T-helper 1 cell treated with Interleukin-12 subunit alpha and Interleukin-12 subunit beta and Interleukin-4 antibody, amounts not matched to agents 30 ng/mL and 1 ng/mL, for 36 hours (primary cell): ENCODE measurements at regions not wholly inside any gene's neighbourhood (a gene's known extent, or its start where the extent isn't known, plus 50 kb on each side); places are given as distances from the start of the nearest gene placed in this dataset.
"Not testable (repeated sequence)": the region's sequence is repeated elsewhere in the genome, so short reads cannot be mapped to it uniquely, and the experiment has no call there.

ENCODE experiments used
- intact Hi-C: fragments of 100-400 bp; cut with micrococcal nuclease; formaldehyde crosslinking; loops from one replicate; pipeline ENCODE4 v1.15.1; 2024

DNA sequence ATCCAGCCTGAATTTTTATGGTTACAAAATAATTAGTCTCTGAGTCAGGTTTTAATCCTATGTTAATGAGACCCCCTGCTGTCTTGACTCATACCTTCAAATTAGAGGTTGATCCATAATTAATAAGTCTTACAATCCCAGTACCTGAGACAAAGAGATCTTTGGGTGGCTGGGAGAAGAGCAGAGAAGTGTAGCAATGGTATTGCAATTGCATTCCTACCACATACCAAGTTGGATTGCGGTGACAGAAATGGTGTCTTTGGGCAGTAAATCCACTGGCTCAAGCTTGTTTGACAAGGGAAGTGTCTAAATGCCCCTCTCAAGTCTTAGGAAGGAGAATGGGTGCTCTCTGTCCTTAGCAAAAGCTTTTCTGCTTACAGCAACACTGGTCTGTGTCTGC is 150.4 kb downstream of the BTBD3 start:
- intact Hi-C loops = no loop called here

DNA sequence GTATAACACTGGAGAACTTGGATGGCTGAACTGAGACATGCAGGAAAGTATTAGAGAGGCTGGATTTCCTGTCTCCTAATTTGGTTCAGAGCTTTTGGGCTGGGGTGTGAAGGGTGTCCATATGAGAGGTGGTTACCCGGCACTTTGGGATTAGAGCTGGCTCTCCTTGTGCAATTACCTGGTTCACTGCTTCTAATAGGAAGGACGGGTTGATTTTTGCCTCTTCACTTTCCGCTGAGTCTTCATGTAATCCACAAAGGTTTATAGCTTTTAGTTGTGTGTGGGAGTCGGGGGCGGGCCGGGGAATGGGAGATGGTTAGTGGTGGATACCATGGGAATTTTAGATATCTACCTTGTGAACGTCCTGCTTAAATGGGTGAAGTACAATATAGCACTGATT is 151.5 kb downstream of the BTBD3 start:
- intact Hi-C loops = no loop called here

DNA sequence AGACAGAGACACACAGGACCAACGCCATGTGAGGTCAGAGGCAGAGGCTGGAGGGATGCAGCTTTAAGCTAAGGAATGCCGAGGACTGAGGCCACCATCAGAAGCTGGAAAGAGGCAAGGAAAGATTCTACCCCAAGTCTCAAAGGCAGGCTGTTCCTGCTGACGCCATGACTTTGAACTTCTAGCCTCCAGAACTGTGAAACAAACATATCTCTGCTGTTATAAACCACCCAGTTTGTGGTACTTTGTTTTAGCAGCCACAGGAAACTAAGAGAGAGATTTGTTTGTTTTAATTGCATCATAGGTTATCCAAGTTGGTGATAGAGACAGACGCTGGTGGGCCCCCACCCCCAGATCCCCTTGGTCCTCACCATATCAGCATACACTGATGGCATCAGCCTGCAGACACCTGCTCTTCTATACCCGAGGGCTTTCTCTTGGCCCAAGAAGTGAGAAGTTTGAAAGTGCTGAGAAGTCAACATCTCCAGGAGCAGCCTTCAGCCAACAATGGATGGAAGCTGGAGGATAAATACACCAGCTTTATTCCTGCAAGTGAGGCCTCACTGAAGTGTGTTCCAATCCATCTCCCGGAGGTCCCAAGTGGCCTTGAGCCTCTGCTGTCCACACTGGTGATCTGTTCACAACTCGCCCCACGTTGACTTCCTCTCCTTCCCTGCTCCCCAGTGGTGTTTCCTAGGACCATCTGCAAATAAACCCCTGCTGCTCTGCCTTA is 154.7 kb downstream of the BTBD3 start:
- intact Hi-C loops = no loop called here

DNA sequence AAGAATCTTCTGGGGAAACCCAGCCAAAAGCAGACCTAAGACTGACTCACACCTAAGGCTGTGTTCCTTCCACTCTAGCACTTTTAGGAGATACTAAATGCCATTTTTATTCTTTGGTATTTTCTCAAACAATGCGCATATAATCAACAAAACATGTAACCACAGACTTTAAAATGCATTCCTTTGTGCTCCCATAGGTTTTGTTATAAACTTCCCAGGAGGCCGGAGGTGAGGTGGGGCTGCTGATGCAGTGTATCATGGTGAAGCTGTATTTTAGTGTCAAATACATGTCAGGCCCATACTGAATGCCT is 155.2 kb downstream of the BTBD3 start:
- intact Hi-C loops = no loop called here

DNA sequence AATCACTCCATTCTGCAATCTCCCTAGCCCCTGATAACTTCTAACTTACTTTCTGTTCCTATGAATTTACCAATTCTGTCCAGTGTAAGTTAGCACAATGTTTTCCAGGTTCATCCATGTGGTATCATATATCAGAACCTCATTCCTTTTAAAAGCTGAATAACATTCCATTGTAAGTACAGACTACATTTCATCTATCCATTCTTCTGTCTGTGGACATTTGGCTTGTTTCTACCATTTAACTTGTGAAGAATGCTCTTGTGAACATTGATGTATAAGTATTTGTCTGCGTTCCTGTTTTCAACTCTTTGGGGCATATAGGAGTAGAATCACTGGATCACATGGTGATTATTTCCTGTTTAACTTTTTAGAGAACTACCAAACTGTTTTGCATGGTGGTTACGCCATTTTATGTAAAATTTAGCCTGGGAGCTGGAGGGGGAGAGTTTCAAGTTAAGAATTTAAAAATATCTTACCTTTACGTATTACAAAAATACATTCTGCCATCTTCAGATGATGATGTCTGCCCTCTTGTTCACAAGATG is 156.5 kb downstream of the BTBD3 start:
- intact Hi-C loops = no loop called here

DNA sequence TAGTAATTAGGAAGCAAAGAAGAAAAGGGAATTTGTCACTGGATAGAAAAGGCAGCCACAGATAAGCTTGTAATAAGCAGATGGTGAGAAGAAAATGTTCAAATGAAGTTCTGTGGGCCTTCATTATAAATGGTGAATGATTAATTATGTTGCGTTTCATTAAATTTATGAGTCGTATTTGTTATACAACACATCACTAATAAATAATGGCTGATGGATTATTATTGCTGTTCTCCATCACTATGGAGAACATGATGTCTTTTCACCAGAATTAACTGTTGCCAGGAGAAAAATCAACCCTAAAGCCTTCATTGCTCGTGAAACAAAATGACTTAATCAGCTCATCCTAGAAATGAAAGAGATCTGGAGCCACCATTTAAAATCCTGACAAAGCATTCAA is 158.5 kb downstream of the BTBD3 start:
- intact Hi-C loops = no loop called here

DNA sequence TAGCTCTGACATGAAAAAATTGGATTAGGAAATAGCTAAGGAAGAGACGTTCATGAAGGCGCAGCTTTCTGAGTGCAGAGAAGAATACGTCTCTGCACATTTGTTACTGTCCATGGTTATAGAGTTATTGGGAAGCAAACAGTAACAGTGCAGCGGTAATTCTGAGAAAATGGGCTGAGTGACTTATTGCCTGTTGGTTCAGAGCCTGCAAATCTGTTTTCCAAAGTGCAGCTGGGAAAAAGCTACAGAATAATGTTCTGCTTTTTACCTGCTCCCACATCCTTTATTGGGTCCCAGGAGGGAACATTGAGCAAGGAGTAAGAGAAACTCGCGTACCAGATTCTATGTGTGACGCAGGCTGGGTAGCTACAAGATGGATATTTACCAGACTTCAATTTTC is 160.2 kb downstream of the BTBD3 start:
- intact Hi-C loops = no loop called here

DNA sequence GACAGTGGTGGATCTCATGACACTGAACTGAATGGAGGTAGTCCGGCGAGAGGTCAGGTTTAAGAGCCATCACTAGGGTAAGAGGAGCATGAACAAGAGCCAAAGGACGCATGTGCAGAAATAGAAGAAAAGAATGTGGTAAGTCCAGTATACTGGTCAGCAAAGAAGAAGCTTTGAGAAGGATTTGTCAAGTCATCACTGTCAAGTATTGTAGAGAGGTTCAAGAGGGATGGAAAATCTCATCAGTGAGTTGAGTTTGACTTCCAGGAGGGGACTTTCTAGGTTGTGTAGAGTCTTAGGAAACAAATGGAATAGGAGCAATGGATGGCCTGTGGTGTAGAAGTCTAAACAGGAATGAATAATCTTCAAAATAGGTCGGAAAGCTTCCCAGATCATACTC is 161.8 kb downstream of the BTBD3 start:
- intact Hi-C loops = no loop called here

DNA sequence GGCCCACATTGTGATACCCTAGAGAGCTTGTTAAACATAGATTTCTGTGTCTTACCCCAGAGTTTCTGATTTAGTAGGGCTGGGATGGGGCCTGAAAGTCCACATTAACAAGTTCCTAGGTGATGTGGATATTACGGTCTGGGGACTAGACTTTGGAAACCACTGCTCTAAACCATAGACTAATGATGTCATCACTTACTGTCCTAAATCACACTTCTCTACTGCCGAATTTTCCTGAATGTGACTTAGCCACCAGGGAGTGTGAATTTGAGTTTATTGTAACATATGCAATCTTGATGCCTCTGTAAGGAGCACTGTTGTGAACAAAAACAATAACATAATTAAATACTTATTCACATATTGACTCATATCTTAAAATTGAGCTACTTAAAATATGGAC is 165.6 kb downstream of the BTBD3 start:
- intact Hi-C loops = no loop called here

DNA sequence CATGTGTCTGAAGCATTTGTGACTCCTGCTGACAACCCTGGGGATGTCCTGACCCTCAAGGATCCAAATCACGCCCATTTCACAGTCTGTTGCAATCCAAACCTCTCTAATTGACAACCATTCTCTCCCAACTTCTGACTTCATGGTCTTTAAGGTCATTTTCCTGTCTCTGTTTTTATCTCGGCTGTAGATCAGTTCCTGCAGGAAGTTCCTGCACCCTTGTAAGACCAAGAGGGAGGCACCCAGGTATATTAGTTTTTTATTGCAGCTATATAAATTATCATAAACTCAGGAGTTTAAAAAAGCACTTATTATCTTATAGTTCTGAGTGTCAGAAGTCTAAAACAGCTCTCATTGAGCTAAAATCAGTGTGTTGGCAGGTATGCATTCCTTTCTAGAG is 166.8 kb downstream of the BTBD3 start:
- intact Hi-C loops = no loop called here

DNA sequence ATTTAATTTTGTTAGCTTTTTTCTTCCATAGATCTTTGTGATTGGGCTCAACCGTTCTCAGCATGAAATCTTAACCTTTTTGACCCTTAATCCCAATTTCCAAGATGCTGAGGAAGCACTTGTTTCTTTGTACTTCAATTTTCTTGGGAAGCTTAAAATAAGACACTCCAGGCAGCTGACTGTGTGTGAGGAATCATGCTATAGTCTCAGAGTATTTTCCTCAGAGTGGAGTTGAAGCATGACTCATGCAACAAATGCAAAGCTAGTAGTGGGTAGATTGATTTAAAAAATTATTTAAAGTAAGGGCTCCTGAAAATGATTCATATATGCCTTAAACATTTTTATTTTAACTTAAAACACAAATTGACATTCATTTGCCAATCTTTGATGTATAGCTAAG is 168.7 kb downstream of the BTBD3 start:
- intact Hi-C loops = no loop called here

DNA sequence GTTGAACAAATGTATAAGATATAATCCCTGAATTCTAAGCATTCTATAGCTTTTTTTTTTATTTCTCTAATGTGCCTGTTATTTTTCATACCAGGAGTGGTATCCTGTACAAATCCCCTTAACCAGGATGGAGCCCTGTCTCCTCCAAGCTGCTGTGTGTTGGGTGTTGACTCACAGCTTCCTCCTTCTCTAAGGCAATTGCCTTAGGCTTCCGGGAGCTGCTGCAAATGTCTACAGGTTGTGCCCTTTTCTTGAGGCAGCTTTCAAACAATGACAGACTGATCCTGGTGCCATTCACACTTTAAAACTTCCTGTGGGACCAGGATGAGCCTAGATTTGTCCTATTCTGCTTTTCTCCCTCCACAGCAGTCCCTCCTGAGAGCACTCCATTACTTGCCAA is 173.2 kb downstream of the BTBD3 start:
- intact Hi-C loops = no loop called here

DNA sequence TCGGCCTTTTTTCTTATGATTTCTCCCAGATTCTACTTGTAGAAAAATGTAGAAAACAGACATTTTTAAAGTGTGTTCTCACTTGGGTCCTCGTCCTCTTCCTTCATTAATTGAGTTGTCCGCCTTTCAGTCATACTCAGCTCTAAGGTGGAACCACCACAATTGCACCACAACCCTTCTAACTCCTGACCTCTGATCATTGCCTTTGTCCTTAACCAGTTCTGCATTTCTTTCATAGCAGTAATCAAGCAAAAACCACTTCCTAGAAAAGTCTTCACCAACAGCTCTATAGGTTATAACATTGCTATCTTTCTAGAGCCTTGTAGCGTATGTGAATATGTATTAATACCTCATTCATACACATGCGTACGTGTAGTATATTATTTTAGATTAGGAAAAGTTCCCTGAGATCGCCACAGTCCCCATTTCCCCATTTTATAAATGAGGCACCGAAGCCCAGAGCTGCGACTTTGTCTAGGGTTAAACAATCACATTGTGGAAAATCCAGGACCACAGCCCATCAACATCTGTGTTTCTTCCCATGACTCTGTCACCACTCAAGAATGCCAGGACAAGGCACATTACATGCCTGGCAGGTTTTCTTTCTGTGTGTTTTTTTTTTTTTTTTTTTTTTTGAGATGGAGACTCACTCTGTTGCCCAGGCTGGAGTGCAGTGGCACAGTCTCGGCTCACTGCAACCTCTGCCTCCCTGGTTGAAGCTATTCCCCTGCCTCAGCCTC is 175.5 kb downstream of the BTBD3 start:
- intact Hi-C loops = no loop called here

DNA sequence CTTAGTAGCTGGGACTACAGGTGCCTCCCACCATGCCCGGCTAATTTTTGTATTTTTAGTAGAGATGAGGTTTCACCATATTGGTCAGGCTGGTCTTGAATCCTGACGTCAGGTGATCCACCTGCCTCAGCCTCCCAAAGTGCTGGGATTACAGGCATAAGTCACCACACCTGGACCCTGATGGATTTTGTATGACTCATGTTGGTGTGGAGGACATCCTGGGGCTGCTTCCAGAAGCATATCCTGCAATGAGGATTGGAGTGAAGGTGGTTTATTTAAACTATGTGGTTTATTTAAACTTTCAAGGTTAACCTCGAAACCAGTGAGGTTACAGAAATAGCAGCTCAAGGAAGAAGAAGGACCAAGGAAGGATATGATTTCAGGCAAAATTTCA is 176.1 kb downstream of the BTBD3 start:
- intact Hi-C loops = not testable (repeated sequence)

DNA sequence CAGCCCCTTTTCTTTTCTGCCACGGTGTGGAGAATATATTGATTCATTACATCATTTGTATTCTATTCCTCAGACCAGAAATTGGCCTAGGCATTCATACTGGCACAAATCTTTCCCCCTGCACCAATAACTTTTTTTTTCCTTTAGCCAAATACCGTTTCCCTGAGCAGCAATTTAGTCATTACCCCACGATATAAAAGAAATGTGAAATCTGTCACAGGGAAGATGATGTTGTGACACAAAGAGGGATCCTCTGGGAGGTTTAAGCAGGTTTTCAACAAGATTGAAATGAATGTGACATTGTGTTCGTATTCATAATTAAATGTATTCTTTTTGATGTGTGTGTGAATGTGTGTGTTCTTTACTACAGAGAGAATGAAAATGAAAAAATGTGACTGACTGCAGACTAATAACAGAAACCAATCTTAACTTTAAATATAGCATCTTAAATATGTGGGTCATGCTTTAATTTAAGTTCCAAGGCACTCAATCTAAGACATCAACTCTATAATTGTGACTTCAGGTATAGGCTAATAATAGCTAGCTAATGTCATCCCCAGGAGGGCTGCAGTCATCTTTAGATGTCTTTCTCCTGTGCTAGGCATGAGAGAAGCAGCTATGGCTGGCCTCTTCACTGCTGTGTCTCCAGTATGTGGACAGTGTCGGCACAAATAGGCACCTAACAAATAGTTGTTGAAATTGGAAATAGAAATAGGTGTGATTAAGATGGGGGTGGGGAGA is 177.7 kb downstream of the BTBD3 start:
- intact Hi-C loops = no loop called here

DNA sequence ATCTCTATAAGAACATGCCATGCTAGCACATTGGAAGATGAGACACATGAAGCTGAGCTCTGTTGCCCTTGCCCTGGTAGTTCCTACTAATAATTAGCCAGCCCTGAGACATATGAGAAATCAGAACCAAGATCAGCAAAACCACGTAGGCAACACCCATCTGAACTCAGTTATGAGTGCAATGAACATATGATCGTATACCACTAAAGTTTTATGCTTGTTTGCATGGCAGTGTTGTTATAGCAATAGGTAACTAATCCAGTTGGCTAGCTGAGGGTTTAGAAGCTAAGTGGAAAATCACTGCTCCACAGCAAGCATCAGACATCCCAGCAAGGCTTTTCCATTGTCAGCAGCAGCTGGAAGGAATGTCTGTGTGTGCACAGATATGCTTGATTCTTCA is 180.7 kb downstream of the BTBD3 start:
- intact Hi-C loops = no loop called here

DNA sequence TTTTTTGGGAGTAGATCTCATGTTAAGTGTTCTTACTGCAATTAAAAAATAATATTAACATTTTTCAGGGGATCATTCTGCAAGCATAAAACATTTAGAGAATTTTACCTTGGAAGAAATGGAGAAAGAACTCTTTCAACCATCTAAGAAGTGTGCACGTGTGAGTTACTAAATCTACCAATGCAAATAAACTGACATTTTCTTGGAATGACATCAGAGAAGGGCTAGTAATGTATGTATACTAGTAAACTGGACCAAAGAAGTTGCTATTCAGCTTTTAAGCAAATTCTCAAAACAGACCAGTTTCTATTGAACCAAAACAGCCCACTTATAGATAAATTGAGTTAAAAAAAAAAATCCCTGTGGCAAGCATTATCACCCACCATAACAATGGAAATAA is 191.2 kb downstream of the BTBD3 start:
- intact Hi-C loops = no loop called here

DNA sequence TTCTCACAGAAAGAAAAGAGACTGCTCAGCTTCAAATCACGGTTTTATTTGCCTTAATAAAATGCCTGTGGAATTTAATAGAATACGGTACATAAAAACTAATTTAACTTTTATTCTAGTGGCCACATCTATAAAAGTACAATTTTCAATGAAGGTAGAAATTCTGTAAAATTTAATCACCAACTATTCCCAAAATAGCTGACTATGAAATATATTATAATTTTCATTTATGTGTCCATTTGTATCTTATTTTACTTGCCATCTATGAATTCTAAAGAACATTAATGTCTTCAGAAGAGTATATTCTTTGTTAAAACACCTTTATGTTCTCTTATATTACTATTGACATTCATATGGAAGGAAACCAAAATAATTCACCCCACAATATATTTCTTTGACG is 192.6 kb downstream of the BTBD3 start:
- intact Hi-C loops = no loop called here

DNA sequence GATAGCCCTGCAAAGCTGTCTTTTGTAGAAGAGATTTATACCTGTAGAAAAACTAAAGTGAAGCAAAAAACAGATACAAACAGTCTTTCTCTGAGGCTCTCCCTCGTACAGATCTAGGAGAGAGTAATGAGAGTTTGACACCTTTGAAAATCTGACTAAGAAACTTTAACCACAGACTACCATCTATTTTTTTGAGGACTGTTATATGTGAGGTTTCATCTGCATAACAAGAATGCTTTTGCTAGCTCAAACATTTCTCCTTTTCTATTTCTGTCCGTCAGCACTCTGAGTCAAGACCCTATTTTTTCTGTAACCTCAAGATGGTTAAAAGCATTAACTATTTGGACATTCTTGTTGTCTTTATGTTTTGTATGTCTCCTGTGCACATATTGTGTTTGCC is 193.0 kb downstream of the BTBD3 start:
- intact Hi-C loops = no loop called here

DNA sequence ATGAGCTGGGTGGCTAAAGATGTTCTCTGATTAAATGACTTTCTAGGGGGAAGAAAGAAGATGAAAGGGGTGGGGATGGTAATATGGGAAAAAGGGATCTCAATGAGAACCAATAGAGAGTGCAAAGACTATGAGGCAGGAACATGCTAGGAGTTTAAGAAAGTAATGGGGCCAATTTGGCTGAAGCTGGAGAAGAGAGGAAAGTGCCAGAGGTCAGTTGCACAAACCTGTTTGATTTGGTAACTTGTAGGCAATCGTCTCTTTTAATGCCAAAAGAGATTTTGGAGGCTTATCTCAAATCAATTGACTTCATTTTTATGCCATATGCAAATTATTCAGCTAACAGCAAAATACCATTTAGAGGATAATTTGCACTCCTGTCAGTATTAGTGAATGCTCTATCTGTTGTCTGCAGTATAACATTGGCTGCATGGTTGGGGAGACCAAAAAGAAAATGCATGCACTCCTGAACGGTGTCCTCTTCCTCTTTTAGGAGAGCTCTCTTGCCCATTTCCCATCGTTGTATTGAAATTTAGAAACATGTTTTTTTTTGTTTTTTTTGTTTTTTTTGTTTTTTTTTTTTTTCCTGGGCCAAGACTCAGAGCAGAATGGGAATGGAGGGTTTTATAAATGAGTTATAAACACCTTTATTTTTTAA is 193.9 kb downstream of the BTBD3 start:
- intact Hi-C loops = no loop called here

DNA sequence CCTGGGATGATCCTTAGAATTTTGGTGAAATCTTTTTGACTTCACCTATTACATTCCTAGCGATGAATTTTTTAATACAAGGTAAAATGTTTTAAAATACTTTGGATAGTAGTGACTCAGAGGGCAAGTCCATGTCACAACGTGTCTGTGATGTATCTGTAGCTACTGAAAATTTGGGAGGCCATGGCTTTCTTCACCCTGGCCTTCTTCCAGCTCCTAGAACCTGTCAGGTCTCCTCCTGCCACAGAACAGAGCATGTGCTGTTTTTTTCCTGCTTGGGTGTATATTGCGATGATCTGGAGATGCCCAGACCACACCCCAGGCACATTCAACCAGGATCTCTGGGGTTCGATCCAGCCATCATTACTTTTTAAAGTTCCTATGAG is 194.4 kb downstream of the BTBD3 start:
- intact Hi-C loops = no loop called here

DNA sequence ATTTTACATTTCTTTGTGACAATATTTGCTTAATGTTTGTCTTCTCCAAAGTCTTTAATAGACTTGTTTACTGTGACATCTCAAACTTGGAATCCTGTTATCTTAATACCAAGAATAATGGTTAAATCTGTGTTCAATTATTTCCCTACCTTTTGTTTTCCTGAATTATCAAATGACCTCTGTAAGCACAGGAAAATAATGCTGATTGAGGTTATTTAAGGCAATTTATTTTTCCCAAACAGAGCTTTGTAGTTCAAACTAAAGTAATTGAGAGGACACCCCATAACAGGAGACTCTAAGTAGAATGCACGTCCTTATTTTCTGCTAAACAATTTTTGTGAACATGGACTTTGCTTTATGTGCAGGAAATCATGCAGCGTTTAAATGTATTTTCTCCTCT is 195.0 kb downstream of the BTBD3 start:
- intact Hi-C loops = no loop called here
